GM19463 (cell line): ENCODE measurements at regions not wholly inside any gene's neighbourhood (a gene's known extent, or its start where the extent isn't known, plus 50 kb on each side); places are given as distances from the start of the nearest gene placed in this dataset.
"Not testable (repeated sequence)": the region's sequence is repeated elsewhere in the genome, so short reads cannot be mapped to it uniquely, and the experiment has no call there.

Source experiments
- ATAC-seq: cut with Tn5 transposase; IDR thresholded peaks from one replicate; pipeline ENCODE4 v1.9.1; 2021; ENCODE audit warnings: mild to moderate bottlenecking, moderate library complexity; ENCODE audit not compliant: unreplicated experiment

DNA sequence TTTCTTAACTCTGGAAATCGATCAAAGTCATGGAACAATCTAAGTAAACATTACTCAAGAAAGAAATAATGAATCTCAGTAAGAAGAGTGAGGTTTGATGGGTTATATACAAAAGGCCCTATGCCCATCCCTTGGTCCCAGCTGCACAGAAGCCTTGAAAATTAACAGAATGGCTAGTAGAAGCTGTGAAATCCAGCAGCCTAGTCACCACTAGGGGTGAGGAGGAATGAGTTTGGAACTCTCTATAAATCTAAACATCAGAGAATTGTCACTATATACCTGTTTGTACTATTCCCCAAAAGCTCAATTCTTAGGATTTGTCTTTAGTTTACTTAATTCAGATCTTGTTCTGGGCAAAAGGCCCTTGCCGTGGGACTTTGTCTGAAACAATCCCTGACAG lies 313.9 kb upstream of the GRID2 start:
- no peak for ATAC-seq

DNA sequence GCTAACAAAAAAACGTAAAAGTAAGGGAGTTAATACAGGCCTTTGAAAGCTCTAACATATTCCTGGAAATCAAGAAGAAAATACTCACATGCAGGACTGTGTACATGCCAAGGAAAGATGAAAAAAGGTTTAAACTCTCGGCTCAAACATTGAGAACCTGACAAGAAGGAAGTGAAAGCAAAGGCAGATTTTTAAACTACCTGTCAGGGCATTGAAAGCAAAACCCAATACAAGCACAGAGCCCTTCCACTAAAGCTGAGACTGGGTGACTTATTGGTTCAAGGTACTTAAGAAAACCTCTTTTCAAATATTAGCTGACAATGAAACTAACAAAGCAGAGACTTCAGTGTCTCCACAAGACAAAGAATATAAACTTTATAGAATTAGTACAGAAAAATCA lies 313.0 kb upstream of the GRID2 start:
- no peak for ATAC-seq

DNA sequence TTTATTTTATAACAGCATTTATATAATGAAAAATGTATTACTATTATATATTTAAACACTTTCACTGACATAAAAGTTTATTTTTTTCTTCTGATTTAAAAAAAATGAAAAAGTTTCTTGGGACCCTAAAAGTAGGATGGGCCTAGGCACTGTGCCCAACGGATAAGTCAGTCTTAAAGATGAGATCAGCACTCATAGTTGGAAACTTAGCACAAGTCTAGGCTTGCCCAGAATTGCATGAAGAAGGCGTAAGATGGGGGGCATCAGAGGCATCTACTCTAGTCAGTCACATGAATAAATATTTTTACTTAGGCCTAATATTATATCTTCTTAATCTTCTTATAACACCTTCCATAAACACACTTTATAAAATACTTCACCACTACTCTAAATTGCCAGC lies 306.7 kb upstream of the GRID2 start:
- ATAC-seq: no peak

DNA sequence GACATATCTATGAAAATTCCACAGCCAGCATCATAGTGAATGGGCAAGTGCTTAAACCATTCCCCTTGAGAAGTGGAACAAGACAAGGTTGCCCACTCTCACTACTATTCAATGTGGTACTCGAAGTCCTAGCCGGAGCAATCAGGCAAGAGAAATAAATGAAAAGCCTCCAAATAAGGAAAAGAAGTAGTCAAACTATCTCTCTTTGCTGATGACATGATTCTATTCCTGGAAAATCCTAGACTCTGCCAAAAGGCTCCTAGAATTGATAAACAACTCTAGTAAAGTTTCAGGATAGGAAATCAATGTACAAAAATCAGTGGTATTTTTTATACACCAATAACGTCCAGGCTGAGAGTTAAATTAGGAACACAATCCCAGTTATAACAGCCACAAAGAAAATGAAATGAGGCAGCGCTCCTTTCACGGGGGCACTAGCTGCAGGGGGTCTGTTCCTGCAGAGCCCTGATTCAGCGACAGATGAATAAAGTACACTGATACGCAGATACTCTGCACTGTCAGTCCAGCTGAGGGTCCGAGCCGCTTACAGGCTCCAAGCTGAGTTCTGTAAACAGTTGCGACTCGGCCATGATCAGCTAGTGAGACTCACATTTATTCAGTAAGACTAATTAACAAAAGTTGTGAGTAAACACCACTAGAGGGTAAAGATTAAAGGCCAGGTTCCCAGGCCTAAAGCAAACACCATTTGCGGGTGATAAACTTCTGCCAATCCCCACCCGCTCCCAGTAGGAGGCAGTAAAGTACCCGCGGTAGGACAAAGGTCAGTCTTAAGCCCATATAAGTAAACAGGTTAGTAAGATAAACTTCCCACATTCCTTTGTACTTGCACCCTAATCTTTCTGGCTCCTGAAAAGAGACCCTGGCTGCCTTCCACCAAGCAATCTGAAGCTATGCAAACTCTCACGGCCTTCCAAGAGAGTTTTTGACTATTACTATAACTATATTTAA lies 290.6 kb upstream of the GRID2 start:
- ATAC-seq: no peak

DNA sequence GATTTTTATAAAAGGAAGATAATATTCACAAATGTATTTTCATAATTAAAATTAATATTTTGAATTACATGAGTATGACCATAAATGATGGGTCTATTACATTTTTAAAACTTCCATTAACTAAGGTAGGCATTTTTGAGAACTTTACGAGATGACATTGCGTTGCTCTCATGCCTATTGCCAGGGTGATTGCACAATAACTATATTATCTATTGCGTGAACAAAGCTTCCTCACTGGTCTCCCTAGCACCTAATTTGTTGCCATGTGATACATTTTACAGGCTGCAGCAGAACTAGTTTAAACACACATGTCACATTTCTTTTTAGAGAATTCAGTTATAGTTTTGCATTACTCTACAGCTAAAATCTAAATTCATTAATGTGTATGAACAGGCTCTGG lies 289.7 kb upstream of the GRID2 start:
- ATAC-seq: no peak

DNA sequence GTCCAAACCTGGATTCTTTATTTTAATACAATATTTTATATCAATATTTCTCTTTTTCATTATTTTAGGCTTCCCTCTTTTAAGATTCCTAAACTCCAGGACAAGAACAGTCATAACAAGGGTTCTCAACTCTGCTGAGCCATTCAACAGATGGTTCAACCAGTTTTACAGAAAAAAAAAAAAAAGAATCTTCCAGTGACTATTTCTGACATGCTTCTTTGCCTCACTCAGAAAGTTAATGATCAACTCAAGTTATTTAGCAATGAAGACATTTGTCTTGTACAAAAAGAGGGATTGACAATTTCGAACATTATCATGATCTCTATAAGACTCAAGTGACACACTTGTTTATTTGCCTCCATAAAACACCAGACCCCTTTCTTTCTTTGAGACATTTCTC lies 282.6 kb upstream of the GRID2 start:
- no peak for ATAC-seq

DNA sequence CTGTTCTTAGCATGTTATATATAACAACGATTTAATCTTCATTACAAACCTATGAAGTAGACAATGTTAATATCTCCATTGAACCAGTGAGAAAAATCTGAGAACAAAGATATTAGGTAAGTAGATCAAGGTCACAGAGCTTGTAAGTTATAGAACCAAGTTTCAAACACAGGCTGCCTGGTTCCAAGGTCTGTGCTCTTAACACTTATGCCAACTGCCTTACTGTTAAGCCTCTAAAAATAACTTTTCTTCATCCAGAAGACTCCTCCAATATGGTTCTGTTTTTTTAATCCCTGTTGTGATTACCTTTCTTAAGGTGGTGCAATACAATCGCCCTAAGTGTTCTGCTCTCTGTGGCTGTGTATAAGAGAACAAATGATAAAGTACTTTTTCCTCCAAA lies 282.0 kb upstream of the GRID2 start:
- ATAC-seq: no peak

DNA sequence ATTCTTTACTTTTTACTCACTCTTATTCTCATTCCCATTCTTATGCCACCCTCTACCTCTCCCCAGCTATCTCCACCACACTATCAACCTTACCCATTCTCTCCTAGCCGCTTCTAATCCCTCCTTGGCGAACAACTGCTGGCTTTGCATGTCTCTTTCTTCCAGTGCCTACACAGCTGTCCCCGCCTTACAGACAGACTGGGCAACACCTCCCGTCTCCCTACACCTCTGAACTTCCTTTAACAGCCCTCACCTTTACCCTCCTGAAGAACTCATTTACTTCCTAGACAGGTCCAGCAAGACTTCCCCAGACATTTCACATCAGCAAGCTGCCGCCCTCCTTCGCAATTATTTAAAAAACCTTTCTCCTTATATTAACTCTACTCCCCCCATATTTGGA lies 274.9 kb upstream of the GRID2 start:
- ATAC-seq: not testable (repeated sequence)

DNA sequence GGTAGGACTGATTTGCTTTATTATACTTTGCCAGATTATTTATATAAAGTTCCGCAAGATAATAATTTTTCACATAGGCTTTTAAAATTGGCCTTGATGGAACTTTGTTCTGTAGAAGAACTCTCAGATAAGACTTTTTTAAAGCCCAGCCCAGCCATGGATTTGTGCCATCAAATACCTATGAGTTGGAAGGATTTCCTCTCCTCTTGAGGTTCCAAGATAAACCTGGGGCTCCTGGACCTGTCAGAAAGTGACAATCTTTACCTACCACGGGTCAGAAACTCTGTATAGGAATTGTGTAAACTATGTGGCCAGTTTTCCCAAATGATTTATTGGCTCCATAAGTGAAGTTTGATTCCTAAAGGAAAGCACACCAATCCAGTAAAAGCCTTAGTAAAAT lies 271.9 kb upstream of the GRID2 start:
- ATAC-seq: no peak

DNA sequence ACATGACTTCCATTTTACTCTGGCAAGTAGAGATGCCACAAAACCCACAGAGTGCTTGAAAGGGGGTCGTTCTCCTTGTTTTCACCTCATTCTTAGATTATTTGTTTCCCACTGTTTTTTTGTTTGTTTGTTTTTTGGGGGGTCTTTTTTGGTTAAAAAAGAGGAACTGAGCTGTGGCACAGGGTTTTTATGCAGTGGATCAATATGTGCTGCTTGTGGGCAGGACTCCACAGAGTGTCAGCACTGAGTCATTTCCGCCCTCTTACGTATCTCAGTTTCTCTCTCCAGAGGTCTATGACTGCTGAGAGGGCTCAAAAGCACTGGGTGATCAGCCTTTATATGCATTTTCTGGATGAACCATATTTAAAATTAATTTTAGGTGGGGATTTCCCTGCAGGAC lies 268.1 kb upstream of the GRID2 start:
- no peak for ATAC-seq

DNA sequence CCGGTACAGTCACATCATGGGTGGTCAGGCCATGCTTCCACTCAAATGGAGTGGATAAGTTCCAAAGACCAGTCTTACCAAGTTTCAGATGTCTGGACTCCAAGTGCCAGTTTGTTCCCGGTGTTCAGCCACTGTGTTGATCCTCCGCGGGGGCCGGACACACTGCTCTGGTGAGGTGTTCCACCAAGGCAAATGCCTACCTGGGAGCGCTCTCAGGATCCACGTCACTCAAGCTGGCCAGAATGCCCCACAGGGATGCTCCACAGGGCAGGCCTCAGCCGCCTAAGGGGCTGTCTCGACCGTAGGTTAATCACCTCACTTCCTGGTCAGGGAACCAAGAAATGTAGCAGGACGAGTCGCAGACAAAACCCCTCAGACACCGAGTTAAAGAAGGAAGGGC lies 258.0 kb upstream of the GRID2 start:
- ATAC-seq: no peak

DNA sequence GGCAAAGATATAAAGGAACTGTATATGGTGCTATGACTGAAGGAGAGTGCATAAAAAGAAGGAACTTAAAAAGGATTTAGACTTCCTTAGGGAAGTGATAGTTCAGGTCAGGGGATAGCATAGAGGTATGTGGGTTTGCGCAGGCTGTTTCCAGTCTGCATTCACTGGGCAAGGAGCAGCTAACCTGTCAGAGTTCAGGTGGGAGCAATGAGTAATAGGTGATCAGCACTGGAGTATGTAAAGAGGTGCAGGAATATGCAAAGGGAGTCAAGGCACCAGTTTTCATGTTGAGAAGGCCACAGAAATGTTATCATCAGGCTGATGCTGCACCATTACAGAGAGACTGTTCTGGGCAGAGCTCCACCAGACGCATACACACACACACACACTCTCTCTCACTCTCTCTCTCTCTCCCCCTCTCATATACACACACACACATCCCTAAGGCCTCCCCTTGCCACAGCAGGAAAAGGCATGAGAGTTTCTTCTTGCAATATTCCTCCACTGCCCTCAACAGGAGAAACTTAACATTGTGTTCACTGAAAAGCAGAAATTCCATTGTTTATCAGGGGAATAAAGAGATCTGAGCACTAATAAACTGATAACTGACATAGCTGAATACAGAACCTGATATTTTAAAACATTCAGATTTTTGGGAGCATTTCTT lies 256.4 kb upstream of the GRID2 start:
- no peak for ATAC-seq

DNA sequence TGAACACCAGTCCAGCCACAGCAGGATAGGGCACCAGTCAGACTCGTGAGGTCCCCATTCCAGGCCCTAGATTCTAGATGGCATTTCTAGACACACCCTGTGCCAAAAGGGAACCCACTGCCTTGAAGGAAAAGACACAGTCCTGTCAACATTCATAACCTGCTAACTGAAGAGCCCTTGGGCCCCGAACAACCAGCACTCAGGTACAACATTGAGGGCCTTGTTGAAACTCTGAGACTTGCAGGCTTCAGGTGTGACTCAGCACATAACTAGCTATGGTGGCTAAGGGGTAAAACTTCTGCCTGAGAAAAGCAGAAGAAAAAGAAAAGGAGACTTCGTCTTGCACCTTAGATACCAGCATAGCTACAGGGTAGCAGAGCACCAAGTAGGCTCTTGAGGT lies 252.9 kb upstream of the GRID2 start:
- no peak for ATAC-seq

DNA sequence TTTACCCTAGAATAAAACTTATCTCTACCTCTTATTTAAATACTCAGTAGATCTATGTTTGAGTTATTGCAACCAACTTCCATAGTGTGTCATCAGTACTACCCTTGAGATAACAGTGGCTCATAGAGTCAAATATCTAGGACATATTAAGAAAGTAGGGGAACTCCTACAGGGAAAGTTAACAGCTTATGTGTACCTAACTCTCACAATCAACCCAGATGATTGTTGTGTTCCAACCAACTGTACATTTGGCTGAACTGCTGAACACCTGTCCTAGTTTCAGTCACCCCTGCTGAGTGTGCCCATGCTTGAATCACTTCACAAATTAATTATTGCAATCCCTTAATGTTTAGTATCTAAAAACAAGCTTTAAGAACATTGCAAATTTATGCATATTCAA lies 244.2 kb upstream of the GRID2 start:
- no peak for ATAC-seq

DNA sequence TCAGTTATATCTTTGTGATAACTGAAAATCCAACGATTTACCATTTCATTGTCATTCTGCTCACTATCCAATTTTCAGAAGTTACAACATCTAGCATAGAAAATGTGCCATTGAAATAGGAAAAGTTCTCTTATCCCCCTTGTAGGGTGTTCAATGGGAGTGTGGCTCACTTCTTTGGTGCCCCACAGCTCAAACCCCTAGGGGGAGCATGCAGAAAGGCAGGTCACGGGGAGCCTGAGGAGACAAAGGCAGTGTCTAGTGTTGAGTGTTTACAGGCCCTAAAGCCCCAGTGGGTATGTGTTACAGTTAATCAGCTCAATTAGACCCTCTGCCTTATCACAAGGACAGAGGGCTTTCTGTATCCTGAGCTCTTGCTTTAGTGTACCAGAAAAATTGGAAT lies 243.4 kb upstream of the GRID2 start:
- ATAC-seq: no peak

DNA sequence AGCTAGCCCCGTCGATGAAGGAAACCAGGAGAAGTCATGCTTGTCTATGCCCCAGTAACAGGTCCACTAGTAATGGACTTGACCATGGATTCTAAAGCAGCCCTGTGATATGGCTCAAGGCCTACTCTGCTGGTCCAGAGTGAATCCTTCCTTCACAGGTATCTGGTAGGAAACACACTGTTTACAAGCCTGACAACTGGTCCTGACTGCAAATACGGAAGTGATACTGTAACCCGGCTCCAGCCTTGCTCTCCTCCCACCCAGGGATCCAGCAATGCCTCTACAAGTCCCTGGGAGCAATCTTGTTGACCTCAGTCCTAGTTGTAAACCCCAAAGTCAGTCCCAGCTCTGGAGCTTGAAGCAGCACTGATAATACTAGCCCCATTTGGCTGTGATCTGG lies 239.2 kb upstream of the GRID2 start:
- no peak for ATAC-seq

DNA sequence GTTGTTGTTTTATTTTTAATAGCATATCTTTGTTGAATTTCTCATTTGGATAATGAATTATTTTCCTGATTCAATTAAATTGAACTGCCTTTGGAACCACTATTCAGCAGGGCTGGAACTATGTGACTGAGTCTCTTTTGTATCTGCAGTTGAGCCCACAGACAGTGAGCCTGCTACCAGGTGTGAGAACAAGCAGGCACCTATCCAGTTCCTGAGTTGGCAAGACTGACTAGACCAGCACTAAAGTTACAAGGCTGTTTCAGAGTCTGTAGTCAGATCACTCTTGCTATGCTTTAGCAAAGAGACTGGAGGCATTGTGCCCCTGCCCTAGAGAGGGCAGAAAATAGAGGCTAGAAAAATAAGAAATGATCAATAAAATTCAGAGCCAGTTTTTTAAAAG lies 237.3 kb upstream of the GRID2 start:
- ATAC-seq: no peak

DNA sequence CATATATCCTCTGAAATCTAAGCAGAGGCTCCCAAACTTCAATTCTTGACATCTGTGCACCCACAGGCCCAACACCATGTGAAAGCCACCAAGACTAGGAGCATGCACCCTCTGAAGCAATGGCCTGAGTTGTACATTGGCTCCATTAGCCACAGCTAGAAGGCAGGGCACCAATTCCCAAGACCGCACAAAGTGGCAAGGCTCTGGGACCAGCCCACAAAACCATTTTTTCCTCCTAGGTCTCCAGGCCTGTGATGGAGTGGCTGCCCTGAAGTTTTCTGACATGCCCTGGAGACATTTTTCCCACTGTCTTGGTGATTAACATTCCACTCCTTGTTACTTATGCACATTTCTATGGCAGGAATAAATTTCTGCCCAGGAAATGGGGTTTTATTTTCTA lies 232.2 kb upstream of the GRID2 start:
- ATAC-seq: no peak

DNA sequence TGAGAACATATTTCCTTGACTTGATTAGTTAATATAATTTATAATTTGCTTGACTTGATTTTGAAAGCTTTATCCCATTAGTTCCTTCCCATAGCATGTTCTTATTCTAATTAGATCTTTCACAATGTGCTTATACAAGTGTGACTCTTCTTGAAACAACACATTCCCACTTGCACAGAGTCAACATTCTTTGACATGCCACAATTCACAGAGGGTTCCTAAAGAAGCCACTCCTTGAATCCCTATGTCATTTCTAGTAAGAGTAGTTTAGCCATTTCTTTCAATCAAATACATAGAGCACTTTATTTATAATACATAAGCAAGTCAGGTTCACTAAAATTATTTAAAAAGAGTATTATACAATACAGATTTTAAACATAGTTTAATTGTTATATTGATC lies 228.9 kb upstream of the GRID2 start:
- ATAC-seq: no peak

DNA sequence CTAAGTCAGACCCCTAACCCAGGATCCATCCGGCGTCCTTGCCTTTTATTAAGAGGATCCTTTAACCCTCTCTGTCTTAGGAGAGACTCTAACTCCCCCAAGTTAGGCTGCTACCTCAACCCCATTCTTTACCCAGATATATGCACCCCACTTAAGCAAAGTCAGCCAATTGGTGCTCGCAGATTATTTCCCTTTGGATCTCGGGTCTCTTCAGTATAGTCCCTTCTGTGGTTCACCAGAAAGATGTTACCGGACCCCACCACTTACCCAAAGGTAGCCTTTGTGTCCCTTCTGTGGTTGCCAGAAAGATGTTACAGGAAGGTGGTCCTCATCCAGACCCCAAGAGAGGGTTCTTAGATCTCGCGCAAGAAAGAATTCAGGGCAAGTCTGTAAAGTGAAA lies 212.9 kb upstream of the GRID2 start:
- ATAC-seq: no peak

DNA sequence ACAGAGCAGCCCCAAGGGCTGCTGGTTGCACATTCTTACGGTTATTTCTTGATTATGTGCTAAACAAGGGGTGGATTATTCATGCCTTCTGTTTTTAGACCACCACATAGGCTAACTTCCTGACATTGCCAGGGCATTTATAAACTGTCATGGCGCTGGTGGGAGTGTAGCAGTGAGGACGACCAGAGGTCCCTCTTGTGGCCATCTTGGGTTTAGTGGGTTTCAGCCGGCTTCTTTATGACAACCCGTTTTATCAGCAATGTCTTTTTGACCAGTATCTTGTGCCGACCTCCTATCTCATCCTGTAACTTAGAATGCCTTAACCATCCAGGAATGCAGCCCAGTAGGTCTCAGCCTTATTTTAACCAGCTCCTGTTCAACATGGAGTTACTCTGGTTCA lies 212.4 kb upstream of the GRID2 start:
- ATAC-seq: no peak

DNA sequence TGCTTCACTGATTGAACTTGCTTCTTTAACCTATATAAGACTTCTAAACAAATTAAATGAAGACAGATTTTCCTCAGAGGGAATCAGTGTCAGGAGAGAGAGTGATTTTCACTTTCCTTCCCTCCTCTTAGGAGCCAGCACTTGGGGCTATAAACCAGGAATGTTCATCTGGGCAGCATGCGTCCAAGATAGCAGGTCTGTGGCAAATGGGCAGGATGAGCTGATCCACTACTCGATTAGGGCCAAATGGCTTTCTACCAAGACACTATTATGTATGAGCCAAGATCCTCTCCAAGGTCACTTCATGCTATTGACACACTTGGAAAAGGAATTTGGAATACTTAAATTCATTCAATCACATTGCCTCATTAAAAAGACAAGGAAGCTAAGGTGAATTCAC lies 203.9 kb upstream of the GRID2 start:
- ATAC-seq: no peak
